ENCODE measurements at regions not wholly inside any gene's neighbourhood (a gene's known extent, or its start where the extent isn't known, plus 50 kb on each side); places are given as distances from the start of the nearest gene placed in this dataset.

DNA sequence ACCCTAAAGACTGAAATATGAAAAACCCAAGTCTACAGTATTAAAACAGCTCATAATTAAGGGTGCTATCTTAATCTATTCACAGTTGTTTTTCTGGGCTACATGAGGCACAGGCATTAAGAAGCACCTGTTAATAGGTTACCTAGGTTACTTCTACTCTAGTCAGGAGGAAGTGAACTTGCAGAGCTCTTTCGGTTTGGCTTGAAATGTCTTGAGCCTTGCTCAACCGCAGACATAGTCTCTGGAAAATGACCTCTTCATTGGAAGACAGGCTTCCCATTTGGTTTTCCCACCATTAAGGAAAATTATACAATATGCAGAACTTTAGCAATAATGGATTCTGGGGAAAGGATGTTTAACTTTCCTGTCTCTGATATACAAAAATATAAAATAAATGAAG lies 142.3 kb upstream of the KCNJ3 start:
- ATAC-seq (no peak), DNase-seq (ENCODE audit: low read depth in 1 of 2, low spot score in 1 of 2) (no peak), FAIRE-seq (no peak)
- Histone ChIP-seq H3K27ac (no peak overlapping the region), H3K9me3 (no peaks in the 10 kb centered on the region), H3K4me3 (no peak overlapping the region), H3K4me1 (no peaks in the 10 kb centered on the region), H3K4me2 (no peak overlapping the region)
- POLR2A ChIA-PET, result no interaction called here
- WGBS (ENCODE audit: missing lambda C conversion rate), result 38% methylated on average over 2 of the region's 2 CpGs
- CTCF ChIA-PET, result no interaction called here
- no peak for TF ChIP-seq CHD2 (IDR thresholded peaks at IDR 0.05; ENCODE audit: low read length, partially characterized antibody)
- no peak for TF ChIP-seq MYC (IDR thresholded peaks at IDR 0.05; ENCODE audit: borderline replicate concordance, low read length)

- 39% methylated on average over 1 of the region's 1 CpG for WGBS (ENCODE audit: missing lambda C conversion rate)
Measured at GRCh38 chr2:154556607-154557006, 141.9 kb upstream of the KCNJ3 start.

GRCh38 chr2:154557906-154558305 lies 140.6 kb upstream of the KCNJ3 start:
- no peaks in the 10 kb centered on the region for H3K9me3 ChIP-seq
- DNase-seq (ENCODE audit: low read depth in 1 of 2, low spot score in 1 of 2), result no peak
- no peak for TF ChIP-seq HOXA7 (CRISPR knock-in tag; IDR thresholded peaks at IDR 0.05)
- no peak for TF ChIP-seq POLR2AphosphoS2 (conservative IDR thresholded peaks at IDR 0.05; ENCODE audit: low read length)
- TF ChIP-seq HOXB5 (CRISPR knock-in tag; IDR thresholded peaks at IDR 0.05), result no peak
- no peak for TF ChIP-seq GATA3 (IDR thresholded peaks at IDR 0.05; ENCODE audit: borderline replicate concordance)
- TF ChIP-seq RARB (CRISPR knock-in tag; IDR thresholded peaks at IDR 0.05), result no peak
- FAIRE-seq, result no peak
- ChIA-PET CTCF (no interaction called here), POLR2A (no interaction called here)
- no peak overlapping the region for H3K27ac ChIP-seq
- H3K4me2 ChIP-seq, result no peak overlapping the region
- H3K4me1 ChIP-seq, result no peaks in the 10 kb centered on the region
- no peak for ATAC-seq
- no peak overlapping the region for H3K4me3 ChIP-seq
- WGBS (ENCODE audit: missing lambda C conversion rate), result 39% methylated on average over 2 of the region's 2 CpGs

More at GRCh38 chr2:154556607-154557006, 141.9 kb upstream of the KCNJ3 start:
- FAIRE-seq (no peak), ATAC-seq (no peak), DNase-seq (ENCODE audit: low read depth in 1 of 2, low spot score in 1 of 2) (no peak)
- no peak overlapping the region for H3K4me3 ChIP-seq
- TF ChIP-seq NFE2L2 (conservative IDR thresholded peaks at IDR 0.05; ENCODE audit: low read length), result no peak
- TF ChIP-seq, protein P1, sequence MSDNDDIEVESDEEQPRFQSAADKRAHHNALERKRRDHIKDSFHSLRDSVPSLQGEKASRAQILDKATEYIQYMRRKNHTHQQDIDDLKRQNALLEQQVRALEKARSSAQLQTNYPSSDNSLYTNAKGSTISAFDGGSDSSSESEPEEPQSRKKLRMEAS (IDR thresholded peaks at IDR 0.05), result no peak
- TF ChIP-seq CHD2 (IDR thresholded peaks at IDR 0.05; ENCODE audit: low read length, partially characterized antibody), result no peak
- TF ChIP-seq TFCP2L1 (CRISPR knock-in tag; IDR thresholded peaks at IDR 0.05), result no peak
- no peak for TF ChIP-seq HDAC2 (IDR thresholded peaks at IDR 0.05)
- no peak for TF ChIP-seq FOSB (CRISPR knock-in tag; IDR thresholded peaks at IDR 0.05)
- no peak for TF ChIP-seq NPAS2 (CRISPR knock-in tag; IDR thresholded peaks at IDR 0.05; ENCODE audit: borderline replicate concordance)
- TF ChIP-seq HMGXB4 (CRISPR knock-in tag; IDR thresholded peaks at IDR 0.05; ENCODE audit: borderline replicate concordance), result no peak
- no peak for TF ChIP-seq ZSCAN20 (CRISPR knock-in tag; IDR thresholded peaks at IDR 0.05)
- H3K4me1 ChIP-seq, result no peaks in the 10 kb centered on the region
- no peaks in the 10 kb centered on the region for H3K9me3 ChIP-seq
- ChIA-PET CTCF (no interaction called here), POLR2A (no interaction called here)
- H3K4me2 ChIP-seq, result no peak overlapping the region
- H3K27ac ChIP-seq, result no peak overlapping the region

- Histone ChIP-seq H3K4me2 (no peak overlapping the region), H3K4me3 (no peak overlapping the region), H3K27ac (no peak overlapping the region), H3K9me3 (no peaks in the 10 kb centered on the region), H3K4me1 (no peaks in the 10 kb centered on the region)
- WGBS (ENCODE audit: missing lambda C conversion rate), result 28% methylated on average over 2 of the region's 2 CpGs
- TF ChIP-seq HOXB13 (CRISPR knock-in tag; IDR thresholded peaks at IDR 0.05; ENCODE audit: low read depth) (no peak), POLR2AphosphoS2 (conservative IDR thresholded peaks at IDR 0.05; ENCODE audit: low read length) (no peak), SREBF2 (IDR thresholded peaks at IDR 0.05) (no peak), CHD4 (IDR thresholded peaks at IDR 0.05; ENCODE audit: borderline replicate concordance) (no peak), KDM5A (IDR thresholded peaks at IDR 0.05) (no peak), HES2 (IDR thresholded peaks at IDR 0.05) (no peak), NR3C1 (IDR thresholded peaks at IDR 0.05) (no peak)
- POLR2A ChIA-PET, result no interaction called here
- CTCF ChIA-PET, result no interaction called here
- FAIRE-seq, result no peak
- ATAC-seq, result no peak
- DNase-seq (ENCODE audit: low read depth in 1 of 2, low spot score in 1 of 2), result no peak
Measured at GRCh38 chr2:154565433-154565832, 133.1 kb upstream of the KCNJ3 start.

Data from A549 (cell line).